Mesothelial cell of epicardium (in vitro differentiated cells): ENCODE measurements at regions not wholly inside any gene's neighbourhood (a gene's known extent, or its start where the extent isn't known, plus 50 kb on each side); places are given as distances from the start of the nearest gene placed in this dataset.

Experiments
- DNase-seq, 2 experiments: peaks; one replicate each; pipeline ENCODE4 v3.0.0; 2021; ENCODE audit warnings: low spot score in 2 of 2; ENCODE audit not compliant: unreplicated experiment in 2 of 2
- H3K27ac Mint-ChIP-seq: 2 replicates; pipeline ENCODE4 v1.8.0; 2021; ENCODE audit warnings: mixed read lengths
- H3K27me3 Mint-ChIP-seq: 2 replicates; pipeline ENCODE4 v1.8.0; 2021; ENCODE audit warnings: low read depth, mixed read lengths
- H3K36me3 Mint-ChIP-seq: 2 replicates; pipeline ENCODE4 v1.8.0; 2021; ENCODE audit warnings: mixed read lengths
- H3K4me1 Mint-ChIP-seq: 2 replicates; pipeline ENCODE4 v1.8.0; 2021; ENCODE audit warnings: mixed read lengths
- H3K4me3 Mint-ChIP-seq: 2 replicates; pipeline ENCODE4 v1.8.0; 2021; ENCODE audit warnings: mild to moderate bottlenecking, moderate library complexity, mixed read lengths
- H3K9me3 Mint-ChIP-seq: 2 replicates; pipeline ENCODE4 v1.8.0; 2021; ENCODE audit warnings: mixed read lengths
- CTCF ChIP-seq: fragments of 200-600 bp; sonication (generic); IDR thresholded peaks from one replicate; pipeline ENCODE4 v1.5.0; 2021; ENCODE audit warnings: antibody characterized with exemption; ENCODE audit not compliant: unreplicated experiment

GRCh38 chr7:47080816-47081215 is 501.1 kb downstream of the TNS3 start:
- peaks cover 22% of the 10 kb centered on the region for H3K4me1 Mint-ChIP-seq

GRCh38 chr7:47078241-47078640 is 503.7 kb downstream of the TNS3 start:
- H3K27me3 Mint-ChIP-seq: no peaks in the 10 kb centered on the region
- DNase-seq: no peak
- no peak overlapping the region for H3K27ac Mint-ChIP-seq
- peaks cover 17% of the 10 kb centered on the region for H3K9me3 Mint-ChIP-seq
- H3K36me3 Mint-ChIP-seq: peaks cover 19% of the 10 kb centered on the region
- H3K4me1 Mint-ChIP-seq: peaks cover 43% of the 10 kb centered on the region
- no peak for TF ChIP-seq CTCF
- no peak overlapping the region for H3K4me3 Mint-ChIP-seq

More at GRCh38 chr7:47080816-47081215, 501.1 kb downstream of the TNS3 start:
- Mint-ChIP-seq H3K9me3 (peaks cover 28% of the 10 kb centered on the region), H3K27ac (peak overlapping the region; percentile 7), H3K36me3 (peaks cover 29% of the 10 kb centered on the region), H3K4me3 (no peak overlapping the region), H3K27me3 (no peaks in the 10 kb centered on the region)
- no peak for DNase-seq
- no peak for TF ChIP-seq CTCF

- H3K27ac Mint-ChIP-seq: peak overlapping the region; percentile 88
- no peak for TF ChIP-seq CTCF
Observed at GRCh38 chr7:47074702-47075153, 507.2 kb downstream of the TNS3 start.

GRCh38 chr7:47073284-47073683 is 508.6 kb downstream of the TNS3 start:
- Mint-ChIP-seq H3K36me3 (peaks cover 3% of the 10 kb centered on the region), H3K27ac (peak overlapping the region; percentile 73), H3K4me3 (no peak overlapping the region), H3K27me3 (no peaks in the 10 kb centered on the region), H3K9me3 (peaks cover 1% of the 10 kb centered on the region), H3K4me1 (peaks cover 41% of the 10 kb centered on the region)
- no peak for DNase-seq
- no peak for TF ChIP-seq CTCF

More at GRCh38 chr7:47074702-47075153, 507.2 kb downstream of the TNS3 start:
- H3K27me3 Mint-ChIP-seq: no peaks in the 10 kb centered on the region
- peaks cover 41% of the 10 kb centered on the region for H3K4me1 Mint-ChIP-seq
- DNase-seq: no peak
- H3K4me3 Mint-ChIP-seq: no peak overlapping the region
- H3K36me3 Mint-ChIP-seq: peaks cover 14% of the 10 kb centered on the region
- H3K9me3 Mint-ChIP-seq: peaks cover 11% of the 10 kb centered on the region

GRCh38 chr7:47071866-47072265 is 510.0 kb downstream of the TNS3 start:
- TF ChIP-seq CTCF: no peak
- peaks cover 2% of the 10 kb centered on the region for H3K36me3 Mint-ChIP-seq
- no peak overlapping the region for H3K4me3 Mint-ChIP-seq

More at GRCh38 chr7:47071866-47072265, 510.0 kb downstream of the TNS3 start:
- H3K27me3 Mint-ChIP-seq: no peaks in the 10 kb centered on the region
- H3K9me3 Mint-ChIP-seq: peaks cover 4% of the 10 kb centered on the region
- DNase-seq: no peak
- H3K4me1 Mint-ChIP-seq: peaks cover 49% of the 10 kb centered on the region
- no peak overlapping the region for H3K27ac Mint-ChIP-seq
